Umbilical cord (tissue), 1 donor: ENCODE measurements at regions not wholly inside any gene's neighbourhood (a gene's known extent, or its start where the extent isn't known, plus 50 kb on each side); places are given as distances from the start of the nearest gene placed in this dataset.

Experiments
- DNase-seq: peaks from one replicate; pipeline ENCODE4 v3.0.0-alpha.2; 2015; ENCODE audit warnings: low spot score

DNA sequence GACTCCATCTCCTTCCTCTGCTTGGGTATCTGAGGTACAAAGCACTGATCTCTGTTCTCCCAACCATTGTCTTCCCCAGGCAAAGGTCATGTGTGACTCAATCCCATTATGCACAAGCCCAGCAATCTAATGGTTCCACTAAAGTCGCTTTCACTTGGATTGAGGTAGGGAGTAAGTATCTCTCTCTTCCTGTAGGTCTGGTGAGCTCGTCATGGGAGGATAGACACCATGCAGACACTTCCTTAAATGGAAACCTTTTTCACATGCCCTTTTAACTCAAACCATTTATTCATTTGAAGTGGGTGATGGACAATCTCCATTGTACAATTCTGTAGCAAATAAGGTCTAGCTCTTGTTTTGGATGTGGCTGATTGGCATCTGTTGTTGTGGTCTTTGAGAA lies 245.2 kb upstream of the CLNK start:
- no peak for DNase-seq

DNA sequence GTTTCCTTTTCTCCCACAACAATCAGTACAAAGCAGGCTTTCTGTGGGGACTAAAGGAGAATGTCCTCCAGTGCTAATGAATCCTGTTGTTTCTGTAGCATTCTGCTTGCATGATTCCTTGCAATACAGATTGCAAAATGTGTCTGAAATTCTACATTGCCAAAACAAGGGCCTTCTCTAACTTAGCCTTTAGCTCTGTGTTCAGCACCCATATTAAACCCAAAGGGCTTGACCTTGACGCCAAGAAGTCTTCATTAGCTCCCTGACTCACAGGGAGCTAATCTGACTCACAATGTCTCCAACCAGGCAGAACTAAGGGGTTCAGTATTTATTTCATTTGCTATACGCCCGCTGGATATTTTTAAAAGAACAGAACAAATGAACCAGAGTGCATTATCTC lies 241.4 kb upstream of the CLNK start:
- DNase-seq: no peak

- DNase-seq: no peak
Observed at GRCh38 chr4:10924274-10924673, 239.7 kb upstream of the CLNK start.

DNA sequence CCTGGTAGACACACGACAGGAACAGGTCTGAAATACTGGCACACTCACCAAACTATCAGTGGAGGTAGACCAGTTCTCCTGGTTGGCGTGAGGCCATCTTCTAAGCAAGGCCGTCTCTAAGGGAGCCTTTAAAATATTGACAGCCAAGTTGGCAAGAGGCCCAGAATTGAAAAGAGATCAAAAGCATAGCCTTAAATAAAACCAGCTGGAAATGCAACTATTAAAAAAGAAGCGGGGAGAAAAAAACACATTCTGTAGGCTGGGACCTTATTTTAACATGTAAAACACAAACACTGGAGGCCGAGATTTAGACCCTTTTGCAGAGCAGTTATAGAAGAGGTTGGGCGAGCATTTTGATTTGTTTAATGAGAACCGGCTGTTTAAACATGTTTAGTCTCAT lies 233.0 kb upstream of the CLNK start:
- DNase-seq: peak; percentile 2

DNA sequence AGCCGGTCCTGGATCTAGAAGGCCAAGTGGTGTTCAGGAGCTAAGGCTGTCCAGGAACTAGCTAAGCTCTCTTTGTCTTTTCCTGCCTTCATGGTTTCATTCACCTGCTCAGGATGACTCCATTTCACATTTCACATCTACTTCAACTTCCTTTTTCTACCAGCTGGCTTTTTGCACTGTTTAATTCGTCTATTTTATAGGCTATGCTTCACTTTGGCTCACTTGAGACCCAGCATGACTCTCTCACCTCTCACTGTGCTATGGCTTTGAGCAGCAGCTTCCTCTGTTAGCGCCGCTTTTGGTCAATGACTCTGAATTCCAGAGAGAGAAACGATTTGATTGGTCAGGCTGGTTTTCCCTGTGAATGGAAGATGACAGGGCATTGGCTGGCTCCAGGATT lies 213.5 kb upstream of the CLNK start:
- no peak for DNase-seq

DNA sequence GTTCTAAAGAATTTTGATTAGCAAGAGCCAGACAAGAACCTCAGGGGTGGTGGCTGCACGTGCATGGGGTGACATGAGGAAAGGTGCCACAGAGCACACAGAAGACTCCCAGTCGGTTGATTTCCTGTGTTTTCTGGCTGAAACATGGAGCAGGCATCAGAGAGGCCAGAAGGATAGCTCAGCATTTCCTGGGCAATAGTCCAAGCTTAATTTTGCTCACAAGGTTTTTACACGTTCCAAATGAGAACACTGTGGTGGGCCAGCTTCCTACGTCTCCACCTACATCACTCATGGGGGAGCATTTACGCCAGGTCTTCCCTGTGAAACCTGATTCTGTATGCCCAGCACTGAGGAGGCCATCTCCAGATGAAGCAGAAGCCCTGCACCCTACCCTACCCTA lies 212.5 kb upstream of the CLNK start:
- DNase-seq: no peak

- DNase-seq: no peak
Observed at GRCh38 chr4:10893395-10893794, 208.8 kb upstream of the CLNK start.

DNA sequence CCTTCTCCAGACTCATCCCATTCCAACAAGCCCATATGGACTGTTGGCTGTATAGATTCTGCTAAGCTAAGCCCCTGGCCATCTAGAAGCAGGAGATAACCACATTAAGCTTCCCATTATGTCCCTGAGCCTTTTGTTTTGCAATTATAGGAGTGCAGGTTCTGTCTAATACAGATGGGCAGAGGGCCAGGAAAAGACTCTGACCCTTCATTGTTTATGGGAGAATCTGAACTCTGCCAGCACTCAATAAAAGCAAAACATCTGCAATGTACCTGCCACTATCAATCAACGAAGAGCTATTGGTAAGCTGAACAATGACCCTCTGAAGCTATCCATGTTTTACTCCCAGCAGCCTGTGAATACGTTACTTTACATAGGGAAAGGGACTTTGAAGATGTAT lies 207.3 kb upstream of the CLNK start:
- no peak for DNase-seq

- DNase-seq: no peak
Observed at GRCh38 chr4:10889819-10890218, 205.3 kb upstream of the CLNK start.

- DNase-seq: no peak
Observed at GRCh38 chr4:10879411-10880110, 195.0 kb upstream of the CLNK start.

GRCh38 chr4:10878861-10879260 lies 194.3 kb upstream of the CLNK start:
- no peak for DNase-seq

GRCh38 chr4:10877076-10877475 lies 192.5 kb upstream of the CLNK start:
- no peak for DNase-seq

GRCh38 chr4:10875144-10875799 lies 190.7 kb upstream of the CLNK start:
- peak; percentile 12 for DNase-seq

GRCh38 chr4:10873809-10874208 lies 189.2 kb upstream of the CLNK start:
- no peak for DNase-seq

DNA sequence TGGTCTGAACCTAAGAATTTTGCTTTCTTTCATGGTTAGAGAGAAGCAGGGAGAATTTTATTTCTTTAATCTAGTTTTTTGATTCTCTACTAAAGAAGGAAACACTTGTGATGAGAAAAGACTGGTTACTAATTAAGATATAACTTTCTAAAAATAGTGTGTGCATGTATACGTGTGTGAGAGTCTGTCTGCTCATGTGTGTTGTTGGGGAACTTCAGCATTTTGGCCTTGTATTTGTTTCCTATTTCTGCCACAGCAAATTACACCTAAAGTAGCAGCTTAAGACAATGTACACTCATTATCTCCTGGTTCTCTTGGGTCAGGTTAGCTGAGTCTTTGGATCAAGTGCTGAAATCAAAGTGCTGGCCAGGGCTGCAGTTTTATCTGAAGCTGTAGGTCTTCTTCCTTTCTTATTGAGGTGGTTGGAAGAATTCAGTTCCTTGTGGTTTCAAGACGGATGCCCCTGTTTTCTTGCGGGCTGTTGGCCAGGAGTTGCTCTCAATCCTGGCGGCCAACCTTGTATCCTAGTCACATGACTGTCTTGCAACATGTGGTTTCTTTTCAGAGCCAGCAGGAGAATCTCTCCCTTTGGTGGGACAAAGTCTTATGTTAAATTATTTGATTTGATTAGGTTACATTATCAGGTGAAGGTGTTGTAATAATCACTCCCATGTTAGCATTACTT lies 188.4 kb upstream of the CLNK start:
- DNase-seq: no peak

DNA sequence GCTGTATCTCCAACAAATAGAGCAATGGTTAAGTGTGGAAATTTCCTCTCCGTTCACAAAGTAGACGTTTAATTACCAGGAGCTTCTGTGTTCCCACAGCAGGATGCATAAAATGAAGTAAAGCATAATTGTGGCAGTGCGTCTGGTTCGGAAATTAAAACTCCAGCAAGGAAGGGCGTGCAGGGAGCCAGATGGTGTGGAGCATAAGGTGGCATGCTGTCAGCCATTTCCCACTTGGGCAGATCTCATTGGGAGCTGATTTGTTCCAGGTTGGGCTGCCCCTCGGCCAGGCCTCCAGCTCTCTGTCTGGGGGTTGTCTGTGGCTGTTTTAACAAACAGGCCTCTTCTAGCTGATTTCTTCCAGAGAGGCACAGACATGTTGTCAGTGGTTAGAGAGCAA lies 182.1 kb upstream of the CLNK start:
- peak; percentile 14 for DNase-seq

GRCh38 chr4:10861036-10861435 lies 176.5 kb upstream of the CLNK start:
- DNase-seq: no peak

DNA sequence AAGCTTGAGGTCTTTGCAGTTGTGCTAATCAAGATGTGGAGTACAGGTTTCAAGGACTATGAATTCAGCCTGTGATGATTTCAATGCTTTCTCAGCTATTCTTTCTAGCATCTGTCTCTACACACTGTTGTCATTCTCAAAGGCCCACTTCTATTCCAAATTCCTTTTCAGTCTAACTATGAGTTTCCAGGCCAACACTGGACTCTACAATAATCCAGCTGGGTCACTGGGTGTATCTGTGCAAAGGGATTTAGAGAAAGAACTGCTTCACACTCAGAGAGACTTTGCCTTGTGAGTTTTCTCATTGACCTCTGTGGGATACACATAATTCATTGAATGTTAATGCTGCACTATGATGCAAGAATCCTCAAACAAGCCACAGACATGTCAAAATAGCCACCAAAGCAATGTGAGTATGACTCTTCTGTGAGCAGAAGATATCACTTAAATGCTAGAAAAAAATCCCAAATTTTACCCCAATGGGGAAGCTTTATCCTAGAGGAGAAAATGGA lies 171.8 kb upstream of the CLNK start:
- DNase-seq: no peak

DNA sequence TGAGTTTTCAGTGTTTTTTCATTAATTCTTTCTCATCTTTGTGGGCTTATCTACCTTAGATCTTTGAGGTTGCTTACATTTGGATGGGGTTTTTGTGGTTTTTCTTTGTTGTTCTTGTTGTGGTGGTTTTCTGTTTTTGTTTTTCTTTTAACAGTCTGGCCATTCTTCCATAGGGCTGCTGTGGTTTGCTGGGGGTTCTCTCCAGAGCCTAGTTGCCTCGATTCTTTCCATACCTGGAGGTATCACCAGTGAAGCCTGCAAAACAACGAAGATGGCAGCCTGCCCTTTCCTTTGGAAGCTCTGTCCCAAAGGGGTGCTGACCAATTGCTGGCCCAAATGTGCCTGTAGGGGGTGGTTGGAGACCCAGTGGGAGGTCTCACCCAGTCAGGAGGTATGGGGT lies 168.6 kb upstream of the CLNK start:
- no peak for DNase-seq

GRCh38 chr4:10841697-10842096 lies 157.1 kb upstream of the CLNK start:
- no peak for DNase-seq

- DNase-seq: no peak
Observed at GRCh38 chr4:10837151-10837550, 152.6 kb upstream of the CLNK start.

- DNase-seq: no peak
Observed at GRCh38 chr4:10832806-10833628, 148.4 kb upstream of the CLNK start.
